ENCODE measurements at regions not wholly inside any gene's neighbourhood (a gene's known extent, or its start where the extent isn't known, plus 50 kb on each side); places are given as distances from the start of the nearest gene placed in this dataset.

DNA sequence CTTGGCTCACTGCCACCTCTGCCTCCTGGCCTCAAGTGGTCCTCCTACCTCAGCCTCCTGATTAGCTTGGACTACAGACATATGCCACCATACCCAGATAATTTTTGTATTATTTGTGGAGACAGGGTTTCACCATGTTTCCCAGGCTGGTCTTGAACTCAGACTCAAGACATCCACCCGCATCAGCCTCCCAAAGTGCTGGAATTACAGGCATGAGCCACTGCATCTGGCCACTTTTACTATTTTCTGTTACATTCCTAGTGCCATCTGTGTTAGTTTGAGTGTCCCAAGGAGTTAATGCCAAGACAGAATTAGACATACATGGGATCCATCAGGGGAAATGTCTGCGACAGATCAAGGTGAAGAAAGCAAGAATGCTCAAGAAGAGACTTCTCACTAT lies 288.2 kb upstream of the CTSO start:
- Histone ChIP-seq H2AFZ (replicated peaks; ENCODE audit: low read length, poor library complexity) (no peak overlapping the region), H3K4ac (ENCODE audit: low read depth, low read length) (no peak overlapping the region), H3K9me1 (ENCODE audit: insufficient read depth, low read length) (no peaks in the 10 kb centered on the region), H3K56ac (ENCODE audit: extremely low read depth, insufficient read depth, low read length) (no peak overlapping the region), H3K9me3 (ENCODE audit: control insufficient read depth, insufficient read depth, low read length) (no peaks in the 10 kb centered on the region), H2BK20ac (ENCODE audit: low read depth, low read length) (no peak overlapping the region), H3K4me3 (ENCODE audit: insufficient read depth, low read depth, low read length) (no peak overlapping the region), H3K79me1 (ENCODE audit: low read depth in 1 of 2, low read length in 2 of 2) (no peaks in the 10 kb centered on the region), H3K14ac (replicated peaks; ENCODE audit: low read depth, low read length) (no peak overlapping the region), H4K5ac (ENCODE audit: low read depth, low read length) (no peak overlapping the region), H2AK5ac (ENCODE audit: low read depth, low read length) (no peak overlapping the region), H3K36me3 (ENCODE audit: control insufficient read depth, insufficient read depth, low read length) (no peaks in the 10 kb centered on the region), H2BK15ac (ENCODE audit: low read depth, low read length) (no peak overlapping the region), H3K18ac (ENCODE audit: low read depth, low read length) (no peak overlapping the region), H4K91ac (ENCODE audit: insufficient read depth, low read depth, low read length) (no peak overlapping the region), H2AK9ac (replicated peaks; ENCODE audit: low read depth, low read length, poor library complexity) (no peak overlapping the region), H3K4me2 (ENCODE audit: low read depth, low read length) (no peak overlapping the region), H4K8ac (ENCODE audit: low read depth in 2 of 2, low read length in 2 of 2) (no peak overlapping the region), H3K27ac (ENCODE audit: insufficient read depth, low read length) (no peak overlapping the region), H4K20me1 (ENCODE audit: insufficient read depth, low read length) (no peaks in the 10 kb centered on the region), H3K23ac (ENCODE audit: low read depth, low read length) (no peak overlapping the region), H3K9ac (ENCODE audit: low read depth, low read length) (no peak overlapping the region), H2BK120ac (ENCODE audit: low read depth, low read length) (no peak overlapping the region), H2BK5ac (ENCODE audit: low read depth, low read length, poor library complexity, severe bottlenecking) (no peak overlapping the region), H3K4me1 (ENCODE audit: control insufficient read depth, insufficient read depth, low read length) (no peaks in the 10 kb centered on the region), H3K27me3 (ENCODE audit: control insufficient read depth, insufficient read depth, low read length) (no peaks in the 10 kb centered on the region)
- dilution Hi-C loops (cut with HindIII; ENCODE audit: low sequenced_read_pairs, unreplicated experiment), result no loop called here
- ATAC-seq (ENCODE audit: low read depth) (no peak), DNase-seq (no peak)
- ChIA-PET CTCF (no interaction called here), POLR2A (ENCODE audit: unreplicated experiment) (no interaction called here)
- intact Hi-C loops (cut with micrococcal nuclease), result no loop called here
- BruUV-seq (replicated peaks), result no TSS peak
- TF ChIP-seq RAD21 (IDR thresholded peaks at IDR 0.05; ENCODE audit: low read length) (no peak), SMC3 (IDR thresholded peaks at IDR 0.05; ENCODE audit: low read depth, low read length) (no peak), MXI1 (IDR thresholded peaks at IDR 0.05; ENCODE audit: borderline replicate concordance, low read depth, low read length) (no peak), POLR2A (IDR thresholded peaks at IDR 0.05; ENCODE audit: low read depth, low read length) (no peak), FOS (IDR thresholded peaks at IDR 0.05; ENCODE audit: low read depth, low read length) (no peak), MAFK (IDR thresholded peaks at IDR 0.05; ENCODE audit: low read depth, low read length) (no peak), CHD1 (IDR thresholded peaks at IDR 0.05; ENCODE audit: low read depth, low read length) (no peak), RFX5 (IDR thresholded peaks at IDR 0.05; ENCODE audit: low read depth, low read length) (no peak)
- no CpG with 5 or more reads among the region's 2 CpGs for WGBS, 2 experiments (ENCODE audit: extremely low coverage in 2 of 2, insufficient read length in 1 of 2)
- in situ Hi-C loops (cut with MboI; ENCODE audit: low sequenced_read_pairs), result no loop called here
